ENCODE measurements at regions not wholly inside any gene's neighbourhood (a gene's known extent, or its start where the extent isn't known, plus 50 kb on each side); places are given as distances from the start of the nearest gene placed in this dataset.
"Not testable (repeated sequence)": the region's sequence is repeated elsewhere in the genome, so short reads cannot be mapped to it uniquely, and the experiment has no call there.

DNA sequence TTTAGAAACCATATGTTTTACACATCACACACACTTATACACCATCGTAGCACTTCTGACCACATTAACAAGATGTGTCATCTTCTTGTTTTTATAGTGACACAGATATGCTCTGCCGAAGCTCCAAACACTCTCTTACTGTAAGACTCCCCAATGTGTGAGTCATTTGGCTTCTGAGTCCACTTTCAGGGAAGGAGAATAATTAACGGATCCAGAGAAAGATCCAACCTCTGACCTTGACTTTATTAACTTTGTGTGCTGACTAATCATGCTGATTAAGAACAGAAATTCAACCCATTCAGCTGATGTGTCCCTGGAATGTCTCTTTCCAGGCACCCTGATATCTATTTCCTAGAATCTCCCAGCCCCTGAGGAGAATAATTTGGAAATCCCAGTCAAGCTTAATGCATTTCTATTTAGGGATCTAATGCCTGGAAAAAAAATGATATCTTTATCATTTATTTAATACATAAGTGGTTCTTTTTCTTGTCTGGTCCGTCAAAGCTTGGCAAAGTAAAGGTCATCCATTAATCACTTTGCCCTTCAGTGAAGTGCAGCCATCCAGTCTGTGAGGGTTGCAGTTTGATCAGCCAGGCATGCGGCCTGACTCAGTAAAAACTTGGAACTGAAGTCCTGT is 615.8 kb upstream of the SYT4 start:
- DNase-seq = no peak

- DNase-seq = no peak
Measured at GRCh38 chr18:43904209-43904837, 627.0 kb upstream of the SYT4 start.

DNA sequence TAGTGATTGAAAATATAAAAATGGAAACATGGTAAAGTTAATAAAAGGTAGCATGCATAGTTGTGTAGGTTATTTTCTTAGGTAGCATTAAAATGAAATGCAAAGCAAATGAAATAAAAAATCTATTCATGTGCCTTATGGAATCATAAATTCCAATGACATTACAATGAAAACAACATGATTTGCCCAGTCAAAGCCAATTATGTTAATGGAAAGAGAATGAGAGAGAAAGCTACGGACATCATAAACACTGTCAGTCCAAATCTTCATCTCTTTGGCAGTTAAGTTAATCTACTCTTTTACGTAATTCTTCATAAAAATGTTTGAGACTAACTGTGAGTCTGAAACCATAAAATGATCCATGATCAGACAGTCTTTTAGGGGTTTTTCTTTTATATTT is 636.7 kb upstream of the SYT4 start:
- DNase-seq = no peak

DNA sequence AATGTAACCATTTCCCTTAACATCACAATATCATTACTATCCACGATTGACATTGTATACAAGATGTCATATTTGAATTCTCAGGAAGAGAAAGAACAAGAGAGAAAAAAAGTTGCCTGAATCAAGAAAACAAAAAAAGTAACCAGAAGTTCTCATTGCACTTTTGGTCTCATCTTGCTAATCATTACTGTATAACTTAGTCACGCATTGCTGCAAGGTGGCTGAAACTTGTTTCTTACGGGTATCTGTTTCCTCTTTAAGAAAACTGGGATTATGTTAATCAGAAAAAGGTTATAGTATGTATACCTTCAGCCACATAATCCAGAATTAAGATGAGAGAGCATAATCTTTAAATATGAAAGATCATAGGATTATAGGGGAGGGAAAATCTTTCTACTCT is 639.7 kb upstream of the SYT4 start:
- no peak for DNase-seq

- DNase-seq = no peak
Measured at GRCh38 chr18:43917520-43917919, 640.2 kb upstream of the SYT4 start.

DNA sequence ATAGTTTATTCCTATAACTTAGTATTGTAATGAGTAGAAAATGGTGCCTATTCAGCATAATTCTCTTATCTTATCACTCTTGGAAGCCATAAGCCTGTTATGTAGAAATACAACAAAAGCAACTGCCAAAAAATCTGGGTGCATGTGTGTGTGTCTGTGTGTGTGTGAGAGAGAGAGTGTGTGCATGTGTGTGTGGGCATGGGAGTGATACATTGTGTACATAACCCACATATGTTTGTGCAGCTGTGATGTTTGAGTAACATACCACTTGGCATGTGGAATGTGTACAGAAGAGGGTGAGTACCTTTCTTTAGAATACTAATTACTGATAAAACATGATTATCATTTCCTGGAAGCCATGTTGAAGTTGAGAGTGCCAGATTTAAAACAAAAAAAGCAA is 642.3 kb upstream of the SYT4 start:
- DNase-seq = no peak

DNA sequence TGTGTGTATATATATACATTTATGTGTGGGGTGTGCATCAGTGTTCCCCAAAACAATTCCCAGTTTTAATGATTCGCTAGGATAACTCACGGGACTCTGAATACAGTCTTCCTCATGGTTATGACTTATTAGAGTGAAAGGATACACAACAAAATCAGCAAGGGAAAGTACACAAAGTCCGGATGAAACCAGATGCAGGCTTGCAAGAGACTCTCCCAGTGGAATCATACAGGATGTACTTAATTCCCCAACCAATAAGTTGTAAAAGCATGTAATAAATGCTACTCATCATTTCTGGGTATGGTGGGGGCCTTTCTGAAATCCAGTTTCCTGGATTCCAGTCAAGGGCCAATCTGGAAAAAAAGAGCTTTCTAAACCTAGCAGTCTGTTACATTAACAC is 654.1 kb upstream of the SYT4 start:
- no peak for DNase-seq

DNA sequence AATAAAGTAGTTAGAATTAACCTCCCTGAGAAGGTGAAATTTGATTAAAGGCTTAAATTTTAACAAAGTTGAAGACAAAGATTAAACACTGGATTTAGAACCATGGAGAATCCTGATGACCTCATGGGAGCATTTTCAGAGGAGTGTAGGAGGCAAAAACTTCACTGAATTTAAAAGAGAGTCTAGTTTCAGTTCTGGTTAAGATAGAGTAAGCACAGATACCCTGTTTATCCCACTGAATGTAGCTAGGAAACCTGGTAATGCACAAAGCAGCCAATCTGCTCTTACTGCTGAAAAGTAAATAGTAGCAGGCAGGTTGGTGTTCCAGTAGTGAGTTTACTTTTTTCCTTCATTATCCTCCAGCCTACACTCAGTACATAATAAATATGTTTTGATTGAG is 654.9 kb upstream of the SYT4 start:
- DNase-seq = no peak

DNA sequence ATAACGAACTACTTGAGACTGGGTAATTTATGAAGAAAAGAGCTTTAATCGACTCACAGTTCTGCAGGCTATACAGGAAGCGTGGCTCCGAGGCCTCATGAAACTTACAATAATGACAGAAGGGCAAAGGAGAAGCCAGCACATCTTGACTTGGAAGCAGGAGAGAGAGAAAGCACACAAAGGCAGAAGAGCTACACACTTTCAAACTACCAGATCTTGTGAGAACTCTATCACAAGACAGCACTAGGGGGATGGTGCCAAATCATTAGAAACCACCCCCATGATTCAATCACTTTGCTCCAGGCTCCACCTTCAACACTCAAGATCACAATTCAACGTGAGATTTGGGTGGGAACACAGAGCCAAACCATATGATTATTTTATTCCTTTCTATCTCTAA is 655.9 kb upstream of the SYT4 start:
- DNase-seq = no peak

DNA sequence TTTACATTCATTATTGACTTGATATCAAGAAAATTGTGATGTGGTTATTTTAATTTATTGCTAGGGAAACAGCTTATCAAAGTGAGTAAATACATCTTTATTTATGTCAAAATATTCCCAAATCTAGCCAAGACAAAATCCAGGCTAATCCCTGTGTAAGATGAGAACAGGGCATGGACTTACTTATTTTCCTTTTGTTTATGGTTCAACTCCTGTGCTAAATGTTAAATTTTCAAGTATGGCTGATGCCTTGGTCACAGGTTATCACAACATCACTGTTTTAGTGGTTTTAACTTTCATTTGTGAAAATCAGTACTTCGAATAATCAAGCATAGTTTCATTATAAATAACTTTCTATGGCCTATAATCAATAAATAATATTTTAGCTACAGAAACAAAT is 657.0 kb upstream of the SYT4 start:
- no peak for DNase-seq

DNA sequence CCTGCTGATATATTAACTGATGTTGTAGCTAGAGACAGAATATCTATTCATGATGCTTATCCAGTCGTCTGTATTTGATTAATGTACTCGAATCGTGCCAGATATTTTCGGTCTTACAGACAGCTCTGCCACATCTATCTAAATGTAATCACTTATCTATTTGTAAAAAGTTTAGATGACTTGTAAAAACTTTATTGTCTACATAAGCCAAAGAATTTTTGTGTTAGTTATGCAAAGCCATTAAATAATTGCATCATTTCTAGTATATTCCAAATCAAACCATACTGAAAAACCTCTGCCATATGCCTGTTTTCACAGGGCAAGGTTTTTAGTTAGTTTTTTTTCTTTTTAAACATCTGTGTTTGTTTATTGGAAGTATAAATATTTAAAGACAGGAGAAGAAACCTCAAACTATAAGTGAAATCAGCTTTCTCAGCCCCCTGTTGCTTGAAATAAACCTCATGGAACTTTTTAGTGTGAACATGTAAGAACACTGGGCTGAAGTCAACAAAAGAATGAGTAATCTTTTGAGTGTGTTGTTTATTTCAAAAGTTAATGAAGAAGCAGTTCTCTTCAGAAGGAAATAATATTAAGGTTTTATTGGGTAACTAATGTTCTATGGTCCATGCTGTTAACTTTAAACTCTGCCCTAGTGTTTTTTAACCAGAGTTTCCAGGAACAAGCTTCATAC is 657.6 kb upstream of the SYT4 start:
- no peak for DNase-seq

GRCh38 chr18:43936176-43936575 is 658.9 kb upstream of the SYT4 start:
- DNase-seq = no peak

DNA sequence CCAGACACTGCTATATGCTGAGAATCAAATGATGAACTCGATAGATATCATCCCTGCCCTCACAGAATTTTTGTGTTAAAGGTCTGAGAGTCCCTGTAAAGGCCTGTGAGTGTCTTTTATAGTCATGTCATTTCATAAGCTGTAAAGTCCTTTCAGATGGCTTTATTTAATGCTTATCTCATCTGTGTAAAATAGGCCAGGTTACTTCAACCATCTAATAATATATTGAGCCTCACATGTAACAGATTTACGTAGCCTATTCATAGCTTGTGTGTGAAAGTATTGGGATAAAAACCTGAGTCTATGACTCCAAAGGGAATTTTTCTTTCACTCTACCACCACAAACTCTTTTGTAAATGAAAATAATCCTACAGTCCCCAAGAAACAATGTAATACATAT is 672.0 kb upstream of the SYT4 start:
- no peak for DNase-seq

- DNase-seq = no peak
Measured at GRCh38 chr18:43950062-43950461, 672.8 kb upstream of the SYT4 start.

- no peak for DNase-seq
Measured at GRCh38 chr18:43952398-43952797, 675.1 kb upstream of the SYT4 start.

DNA sequence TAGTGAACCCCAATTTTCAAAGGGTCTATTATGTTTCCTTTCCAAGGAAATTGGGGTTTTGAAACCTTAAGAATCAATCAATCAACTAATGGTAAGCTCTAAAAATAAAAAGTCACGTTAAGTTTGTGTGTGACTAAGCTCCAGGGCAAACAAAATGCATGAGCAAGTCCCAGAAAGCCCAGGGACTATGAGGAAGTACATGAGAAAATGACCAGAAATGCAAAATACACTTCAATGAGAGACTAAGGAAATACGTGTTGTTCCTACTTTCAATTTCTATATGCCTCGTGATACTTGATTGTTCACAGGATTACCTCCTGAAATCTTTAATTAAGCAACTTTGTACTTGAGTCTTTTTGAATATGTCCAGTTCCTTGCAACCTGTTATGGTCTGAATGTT is 684.4 kb upstream of the SYT4 start:
- peak; percentile 0 to 15 for DNase-seq

GRCh38 chr18:43964666-43965065 is 687.4 kb upstream of the SYT4 start:
- no peak for DNase-seq

DNA sequence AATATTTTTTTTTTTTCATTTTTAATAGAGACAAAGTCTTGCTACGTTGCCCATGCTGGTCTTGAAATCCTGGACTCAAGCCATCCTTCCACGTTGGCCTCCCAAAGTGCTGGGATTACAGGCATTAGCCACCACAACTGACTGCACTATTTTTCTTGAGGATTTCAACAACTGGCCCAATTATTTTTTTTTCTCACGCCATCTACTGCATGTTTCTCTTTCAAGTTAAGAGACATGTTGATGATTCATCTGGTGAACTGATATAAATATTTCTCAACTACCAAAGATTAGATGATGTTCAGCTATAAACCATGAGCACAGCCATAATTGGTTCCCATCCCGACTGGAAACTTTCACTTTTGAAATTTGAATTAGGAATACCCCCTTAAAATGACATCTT is 688.4 kb upstream of the SYT4 start:
- DNase-seq = no peak

- DNase-seq = no peak
Measured at GRCh38 chr18:43970656-43971055, 693.4 kb upstream of the SYT4 start.

DNA sequence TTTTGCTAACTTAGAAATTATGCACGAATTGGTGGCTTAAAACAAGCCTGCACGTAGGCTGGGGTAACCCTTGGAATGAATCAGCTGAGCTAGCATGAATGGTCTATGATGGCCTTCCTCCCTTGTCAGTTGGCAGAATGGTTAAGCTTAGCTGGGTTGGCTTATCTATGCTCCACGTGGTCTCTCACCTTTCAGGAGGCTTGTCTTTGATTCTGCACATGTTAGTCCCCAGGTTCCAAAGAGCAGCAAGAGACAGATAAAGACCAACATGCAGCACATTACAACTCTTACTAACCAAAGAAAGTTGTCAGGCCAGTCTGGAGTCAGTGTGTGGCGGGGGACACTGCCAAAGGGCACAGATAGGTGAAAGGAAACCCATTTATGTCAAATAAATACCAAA is 700.9 kb upstream of the SYT4 start:
- no peak for DNase-seq

- DNase-seq = no peak
Measured at GRCh38 chr18:43982582-43982981, 698.1 kb upstream of the SETBP1 start.

GRCh38 chr18:43987061-43987460 is 693.6 kb upstream of the SETBP1 start:
- DNase-seq = not testable (repeated sequence)

GRCh38 chr18:43992741-43993140 is 687.9 kb upstream of the SETBP1 start:
- DNase-seq = no peak

DNA sequence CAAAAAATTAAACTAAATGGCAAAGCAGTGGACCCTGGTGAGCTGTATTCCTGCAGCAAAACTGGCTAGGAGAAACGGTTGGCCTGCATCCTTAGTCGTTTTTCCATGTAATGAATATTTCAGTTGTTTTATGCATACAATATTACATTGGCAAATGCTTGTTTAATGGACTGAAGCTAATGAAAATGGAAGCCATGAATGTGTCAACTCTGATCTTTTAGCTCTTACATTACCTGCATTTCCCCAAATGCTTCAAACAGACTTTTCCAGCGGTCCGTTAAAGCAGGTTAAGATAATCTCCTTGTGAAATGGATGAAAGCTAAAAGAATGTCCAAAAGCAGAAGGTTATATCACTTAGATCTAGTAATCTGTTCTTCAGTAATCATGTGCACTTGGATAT is 686.3 kb upstream of the SETBP1 start:
- DNase-seq = no peak

Measured in inflammatory macrophage (primary cell).